ENCODE measurements at regions not wholly inside any gene's neighbourhood (a gene's known extent, or its start where the extent isn't known, plus 50 kb on each side); places are given as distances from the start of the nearest gene placed in this dataset.
"Not testable (repeated sequence)": the region's sequence is repeated elsewhere in the genome, so short reads cannot be mapped to it uniquely, and the experiment has no call there.

DNA sequence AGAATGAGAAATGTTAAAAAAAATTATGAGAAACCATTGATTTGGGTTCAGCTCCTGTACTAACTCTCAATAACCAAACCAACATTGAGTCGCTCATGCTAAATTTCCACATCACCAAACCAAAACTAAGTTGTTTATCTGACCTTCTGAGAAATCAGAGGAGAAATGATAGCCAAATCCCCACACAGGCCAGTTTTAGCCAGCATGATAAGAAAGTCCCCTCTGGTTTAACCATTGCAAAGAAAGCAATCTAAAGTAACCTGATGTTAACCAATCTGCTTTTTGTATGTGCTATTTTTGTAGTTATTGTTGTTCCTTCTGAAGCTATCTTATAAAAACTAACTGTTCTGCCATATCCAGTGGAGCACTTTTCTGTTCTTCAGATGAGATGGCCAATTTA, 599.7 kb downstream of the SLC16A7 start:
- no peak for DNase-seq (ENCODE audit: low spot score)

DNA sequence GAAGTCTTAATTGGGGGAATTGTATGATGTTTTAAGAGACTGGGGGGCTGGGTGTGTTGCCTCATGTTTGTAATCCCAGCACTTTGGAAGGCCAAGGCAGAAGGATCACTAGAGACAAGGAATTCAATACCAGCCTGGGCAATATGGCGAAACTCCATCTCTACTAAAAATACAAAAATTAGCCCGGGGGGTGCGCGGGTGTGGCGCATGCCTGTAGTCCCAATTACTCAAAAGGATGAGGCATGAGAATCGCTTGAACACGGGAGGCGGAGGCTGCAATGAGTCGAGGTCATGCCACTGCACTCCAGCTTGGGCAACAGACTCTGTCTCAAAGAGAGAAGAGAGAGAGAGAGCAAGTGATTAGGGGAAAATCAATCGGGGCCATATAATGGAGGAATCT, 600.5 kb downstream of the SLC16A7 start:
- no peak for DNase-seq (ENCODE audit: low spot score)

DNA sequence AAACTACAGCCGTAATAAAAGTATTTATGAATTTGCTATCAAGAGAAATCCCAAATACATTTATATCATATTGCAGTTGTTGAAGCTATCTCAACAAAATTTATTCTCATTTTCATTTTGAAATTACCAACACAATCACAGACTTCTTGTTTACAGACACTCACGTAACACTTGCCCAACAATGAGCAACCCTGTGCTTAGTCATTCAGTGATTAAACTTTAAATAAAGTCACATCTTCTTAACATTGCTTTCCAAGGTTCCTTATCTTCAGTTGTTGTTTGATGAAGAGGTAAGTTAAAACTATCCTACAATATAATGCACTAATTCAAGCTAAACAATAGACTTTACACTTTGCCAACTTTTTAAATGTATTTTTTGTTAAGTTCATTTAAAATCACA, 601.8 kb downstream of the SLC16A7 start:
- DNase-seq (ENCODE audit: low spot score), result no peak

DNA sequence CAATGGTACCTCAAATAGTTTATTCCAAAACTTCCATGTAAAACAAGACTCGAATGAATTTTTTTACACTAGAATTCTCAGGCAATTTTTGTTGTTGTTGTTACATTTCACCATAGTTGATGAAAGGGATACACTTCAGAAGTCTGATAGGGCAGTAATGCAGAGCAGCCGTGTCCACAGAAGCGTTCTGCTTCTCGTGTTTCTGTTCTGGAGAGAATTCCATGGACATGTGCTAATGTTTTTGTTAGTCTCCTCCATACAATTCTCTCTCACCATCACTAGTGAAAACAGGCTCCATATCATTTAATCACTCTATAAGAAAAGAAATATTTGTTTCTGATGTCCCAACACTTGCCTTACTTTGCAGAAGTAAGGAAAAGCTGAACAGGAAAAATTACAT, 606.1 kb downstream of the SLC16A7 start:
- DNase-seq (ENCODE audit: low spot score), result no peak

DNA sequence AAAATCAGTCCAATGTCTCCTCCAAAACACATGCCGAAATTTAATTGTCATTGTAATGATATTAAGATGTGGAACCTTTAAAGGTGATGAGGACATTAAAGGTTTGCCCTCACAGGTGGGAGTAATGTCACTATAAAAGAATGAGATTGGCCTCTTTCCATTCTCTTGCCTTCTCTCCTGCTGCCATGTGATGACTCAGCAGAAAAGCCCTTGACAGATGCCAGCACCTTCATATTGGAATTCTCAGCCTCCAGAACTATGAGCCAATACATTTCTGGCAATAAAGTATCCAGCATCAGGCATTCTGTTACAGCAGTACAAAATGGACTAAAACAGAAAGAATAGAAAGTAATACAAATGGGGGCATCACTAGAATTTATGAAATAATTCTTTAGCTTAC, 609.7 kb downstream of the SLC16A7 start:
- DNase-seq (ENCODE audit: low spot score), result no peak

DNA sequence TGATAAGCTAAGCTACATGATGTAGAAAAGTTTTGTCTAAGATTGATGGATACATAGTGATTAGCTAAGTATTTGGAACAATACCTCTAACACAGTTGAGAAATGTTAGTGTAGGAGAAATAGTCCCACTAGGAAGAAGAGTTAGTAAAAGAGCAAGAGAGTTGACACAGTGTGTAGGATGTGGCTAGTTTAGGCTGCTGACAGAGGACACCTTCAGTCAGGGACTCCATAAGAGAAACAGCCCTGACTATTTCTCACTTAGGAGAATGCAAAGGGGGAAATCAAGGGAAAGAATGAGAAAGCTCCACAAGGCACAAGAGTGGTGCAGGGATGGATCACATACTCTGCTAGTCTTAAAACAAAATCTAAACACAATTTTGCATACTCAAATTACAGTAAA, 613.7 kb downstream of the SLC16A7 start:
- no peak for DNase-seq (ENCODE audit: low spot score)

DNA sequence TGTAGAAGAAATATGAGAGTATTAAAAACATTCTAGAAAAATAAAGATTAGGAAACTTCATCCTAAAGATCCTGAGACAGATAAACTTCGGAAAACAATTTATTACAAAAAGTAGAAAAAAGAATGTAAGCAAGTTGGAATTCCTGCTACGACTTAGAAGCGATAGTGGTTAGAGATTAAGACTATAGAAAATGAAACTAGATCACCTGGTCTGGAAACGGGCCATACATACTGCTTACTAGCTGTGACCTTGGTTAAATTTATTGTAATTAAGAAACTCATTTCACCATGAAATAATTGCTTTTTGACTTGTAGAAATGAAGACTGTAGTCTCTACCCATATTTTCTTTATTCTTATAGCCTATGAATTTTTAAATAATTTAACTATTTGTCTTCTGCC, 614.1 kb downstream of the SLC16A7 start:
- DNase-seq (ENCODE audit: low spot score), result no peak

DNA sequence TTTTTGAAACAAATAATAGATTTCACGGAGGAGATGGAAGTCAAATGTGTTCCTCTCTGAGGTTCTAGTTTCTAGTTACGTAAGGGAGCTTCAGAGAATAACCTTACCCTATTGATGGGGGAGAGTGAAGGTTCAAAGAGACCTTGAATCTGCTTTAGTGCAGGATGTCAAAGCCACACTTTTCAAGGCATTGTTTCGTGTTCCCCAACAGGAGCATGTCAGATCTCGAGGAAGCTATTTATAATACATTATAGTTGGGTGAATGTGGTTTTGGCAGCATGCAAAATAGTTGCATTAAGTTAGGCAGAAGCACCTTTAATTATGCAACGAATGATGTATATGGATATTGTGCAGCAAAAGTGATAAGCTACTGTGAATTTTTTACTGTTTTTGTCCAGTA, 614.9 kb downstream of the SLC16A7 start:
- no peak for DNase-seq (ENCODE audit: low spot score)

DNA sequence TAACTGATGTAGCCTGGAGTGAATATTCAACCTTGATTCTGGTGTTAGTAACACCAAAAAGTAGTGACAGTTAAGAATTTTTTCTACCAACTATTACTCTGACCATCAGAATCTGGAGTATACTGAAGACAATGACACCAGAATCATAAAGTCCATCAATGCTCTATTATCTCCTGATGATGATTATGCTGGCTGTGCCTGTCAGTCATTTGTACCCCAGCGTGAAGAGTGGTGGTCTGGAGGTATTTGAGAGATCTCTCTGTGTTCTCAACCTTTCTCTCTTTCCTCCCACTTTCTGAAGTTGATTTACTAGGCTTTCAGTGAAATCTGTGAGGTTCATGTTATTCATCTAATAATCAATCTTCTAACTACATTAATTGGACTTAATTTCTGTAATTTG, 615.4 kb downstream of the SLC16A7 start:
- no peak for DNase-seq (ENCODE audit: low spot score)

DNA sequence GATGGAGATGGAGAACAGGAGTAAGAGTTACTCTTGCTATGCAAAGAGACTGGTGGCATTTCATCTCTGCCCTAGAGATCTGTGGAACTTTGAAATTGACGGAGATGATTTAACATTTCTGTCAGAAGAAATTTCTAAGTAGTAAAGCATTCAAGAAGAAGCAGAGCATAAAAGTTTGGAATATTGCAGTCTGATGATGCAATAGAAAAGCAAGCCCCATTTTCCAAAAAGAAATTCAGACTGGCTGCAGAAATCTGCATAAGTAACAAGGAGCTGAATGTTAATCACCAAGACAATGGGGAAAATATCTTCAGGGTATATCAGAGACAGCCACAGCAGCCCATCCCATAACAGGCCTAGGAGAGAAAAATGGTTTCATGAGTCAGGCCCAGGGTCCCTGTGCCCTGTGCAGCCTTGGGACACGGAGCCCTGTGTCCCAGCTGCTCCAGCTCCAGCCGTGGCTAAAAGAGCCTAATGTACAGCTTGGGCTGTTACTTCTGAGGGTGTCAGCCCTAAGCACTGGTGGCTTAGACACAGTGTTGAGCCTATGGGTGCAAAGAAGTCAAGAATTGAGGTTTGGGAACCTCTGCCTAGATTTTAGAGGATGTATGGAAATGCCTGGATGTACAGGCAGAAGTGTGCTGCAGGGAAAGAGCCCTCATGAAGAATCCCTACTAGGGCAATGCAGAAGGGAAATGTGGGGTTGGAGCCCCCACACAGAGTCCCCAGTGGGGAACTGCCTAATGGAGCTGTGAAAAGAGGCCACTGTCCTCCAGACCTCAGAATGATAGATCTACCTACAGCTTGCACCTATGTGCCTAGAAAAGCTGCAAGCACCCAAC, 616.6 kb downstream of the SLC16A7 start:
- no peak for DNase-seq (ENCODE audit: low spot score)

DNA sequence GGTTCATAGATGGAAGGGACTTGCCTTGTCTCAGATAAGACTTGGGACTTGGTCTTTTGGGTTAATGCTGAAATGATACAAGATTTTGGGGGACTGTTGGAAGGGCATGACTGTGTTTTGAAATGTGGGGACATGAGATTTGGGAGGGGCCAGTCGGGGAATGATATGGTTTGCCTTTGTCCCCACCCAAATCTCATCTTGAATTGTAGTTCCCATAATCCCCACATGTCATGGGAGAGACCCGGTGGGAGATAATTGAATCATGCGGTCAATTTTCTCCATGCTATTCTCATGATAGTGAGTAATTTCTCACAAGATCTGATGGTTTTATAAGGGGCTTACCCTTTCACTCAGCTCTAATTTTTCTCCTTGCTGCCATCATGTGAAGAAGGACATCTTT, 617.4 kb downstream of the SLC16A7 start:
- DNase-seq (ENCODE audit: low spot score), result not testable (repeated sequence)

DNA sequence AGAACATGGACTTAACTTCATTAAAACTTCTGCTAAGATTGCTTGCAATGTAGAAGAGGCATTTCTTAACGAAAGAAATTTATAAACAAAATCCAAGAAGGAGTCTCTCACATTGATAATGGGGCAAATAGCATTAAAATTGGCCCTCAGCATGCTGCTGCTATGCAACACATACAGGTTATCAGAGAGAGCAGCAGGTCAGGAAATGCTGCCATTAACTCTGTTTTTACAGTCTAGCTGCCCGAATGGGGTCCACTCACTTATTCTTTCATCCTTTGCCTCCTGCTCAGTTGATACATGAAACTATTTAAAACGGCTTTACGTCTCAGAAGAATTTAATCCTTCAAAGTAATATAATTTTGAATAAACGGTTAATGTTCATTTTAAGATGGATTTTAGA, 620.4 kb downstream of the SLC16A7 start:
- no peak for DNase-seq (ENCODE audit: low spot score)

DNA sequence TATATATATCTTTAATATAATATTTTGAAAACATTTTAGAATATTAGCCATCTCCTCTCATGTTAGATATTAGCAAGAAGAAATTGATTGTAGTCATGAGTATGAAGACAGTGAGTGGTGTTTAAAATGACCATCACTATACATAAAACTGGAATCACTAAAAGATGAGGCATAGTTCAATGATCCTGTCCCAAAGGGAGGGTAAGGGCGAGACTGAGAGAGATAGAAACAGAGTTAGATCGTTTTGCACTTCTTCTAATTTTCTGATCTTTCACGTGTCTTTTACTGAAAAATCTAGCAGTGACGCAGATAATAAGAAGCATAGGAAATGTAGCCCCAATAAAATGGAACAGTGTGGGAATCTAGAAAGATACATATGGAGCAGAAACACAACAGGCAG, 627.4 kb downstream of the SLC16A7 start:
- DNase-seq (ENCODE audit: low spot score), result no peak

DNA sequence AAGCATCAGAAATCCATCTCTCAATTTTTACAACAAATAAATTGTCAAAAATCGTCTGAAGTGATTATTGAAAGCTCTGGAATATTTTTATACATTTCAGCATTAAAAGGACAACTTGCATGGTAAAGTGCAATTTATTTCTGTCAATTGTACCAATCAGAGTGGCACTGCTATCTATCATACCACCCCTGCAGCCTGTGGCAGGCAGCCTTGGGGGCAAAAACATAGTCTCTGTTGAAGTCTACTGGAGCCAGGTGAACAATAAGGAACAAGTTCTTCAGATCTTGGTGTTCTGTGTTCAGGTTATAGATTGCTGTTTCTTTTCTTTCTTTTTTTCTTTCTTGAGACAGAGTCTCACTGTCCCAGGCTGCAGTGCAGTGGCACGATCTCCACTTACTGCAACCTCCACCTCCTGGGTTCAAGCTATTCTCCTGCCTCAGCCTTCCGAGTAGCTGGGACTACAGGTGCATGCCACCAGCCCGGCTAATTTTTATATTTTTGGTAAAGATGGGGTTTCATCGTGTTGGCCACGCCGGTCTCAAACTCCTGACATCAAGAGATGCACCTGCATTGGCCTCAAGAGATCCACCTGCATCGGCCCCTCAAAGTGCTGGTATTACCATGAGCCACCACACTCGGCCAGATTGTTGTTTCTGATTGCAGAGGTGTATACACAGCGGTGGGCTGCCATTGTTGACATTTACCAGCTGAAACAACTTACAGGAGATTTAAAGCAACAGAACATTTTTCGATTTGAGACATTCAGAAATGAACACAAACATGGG, 629.6 kb downstream of the SLC16A7 start:
- DNase-seq (ENCODE audit: low spot score), result no peak

DNA sequence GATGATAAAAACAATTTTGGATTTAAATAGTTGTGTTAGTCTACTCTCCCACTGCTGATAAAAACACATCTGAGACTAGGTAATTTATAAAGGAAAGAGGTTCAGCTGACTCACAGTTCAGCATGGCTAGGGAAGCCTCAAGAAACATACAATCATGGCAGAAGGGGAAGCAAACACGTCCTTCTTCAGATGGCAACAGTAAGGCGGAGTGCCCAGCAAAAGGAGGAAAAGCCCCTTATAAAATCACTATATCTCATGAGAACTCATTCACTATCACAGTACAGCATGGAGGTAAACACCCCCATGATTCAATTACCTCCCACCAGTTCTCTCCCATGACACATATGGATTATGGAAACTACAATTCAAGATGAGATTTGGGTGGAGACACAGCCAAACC, 632.1 kb downstream of the SLC16A7 start:
- no peak for DNase-seq (ENCODE audit: low spot score)

DNA sequence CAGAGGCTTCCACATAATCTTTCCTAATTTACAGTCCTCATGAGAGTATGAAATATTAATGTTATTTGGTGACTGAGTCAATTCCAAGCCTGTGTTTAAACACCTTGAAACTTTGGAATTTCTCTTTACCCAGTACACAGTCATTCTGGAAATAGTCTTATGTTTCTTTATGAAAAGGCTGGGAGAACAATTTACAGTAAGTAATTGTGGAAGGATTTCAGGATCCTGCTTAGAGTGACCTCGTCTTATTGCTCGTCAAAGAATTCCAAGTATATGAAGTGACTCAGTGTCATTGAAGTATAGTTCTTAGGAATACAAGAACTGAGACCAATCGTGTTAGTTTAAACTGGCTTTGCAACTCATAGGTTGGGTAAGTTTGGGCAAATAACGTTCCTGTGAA, 634.2 kb downstream of the SLC16A7 start:
- DNase-seq (ENCODE audit: low spot score), result no peak

DNA sequence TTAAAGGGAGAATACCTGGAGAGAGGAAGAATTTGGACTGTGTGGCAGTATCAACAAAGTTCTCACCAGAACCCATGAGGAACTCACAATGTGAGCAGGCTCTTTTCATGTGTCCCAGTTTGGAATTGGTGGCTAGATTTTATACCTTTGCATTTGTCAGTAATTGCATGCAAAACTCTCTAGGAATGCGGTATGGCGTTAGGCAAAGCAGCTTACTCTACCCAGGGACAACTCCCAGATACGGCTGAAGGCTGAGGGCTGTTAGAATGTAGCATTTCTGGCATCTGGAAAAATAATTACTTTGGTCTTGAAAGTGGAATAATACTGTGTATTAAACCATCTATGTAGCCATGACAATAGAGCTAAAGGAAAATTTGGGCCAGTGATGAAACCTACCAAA, 635.5 kb downstream of the SLC16A7 start:
- no peak for DNase-seq (ENCODE audit: low spot score)

DNA sequence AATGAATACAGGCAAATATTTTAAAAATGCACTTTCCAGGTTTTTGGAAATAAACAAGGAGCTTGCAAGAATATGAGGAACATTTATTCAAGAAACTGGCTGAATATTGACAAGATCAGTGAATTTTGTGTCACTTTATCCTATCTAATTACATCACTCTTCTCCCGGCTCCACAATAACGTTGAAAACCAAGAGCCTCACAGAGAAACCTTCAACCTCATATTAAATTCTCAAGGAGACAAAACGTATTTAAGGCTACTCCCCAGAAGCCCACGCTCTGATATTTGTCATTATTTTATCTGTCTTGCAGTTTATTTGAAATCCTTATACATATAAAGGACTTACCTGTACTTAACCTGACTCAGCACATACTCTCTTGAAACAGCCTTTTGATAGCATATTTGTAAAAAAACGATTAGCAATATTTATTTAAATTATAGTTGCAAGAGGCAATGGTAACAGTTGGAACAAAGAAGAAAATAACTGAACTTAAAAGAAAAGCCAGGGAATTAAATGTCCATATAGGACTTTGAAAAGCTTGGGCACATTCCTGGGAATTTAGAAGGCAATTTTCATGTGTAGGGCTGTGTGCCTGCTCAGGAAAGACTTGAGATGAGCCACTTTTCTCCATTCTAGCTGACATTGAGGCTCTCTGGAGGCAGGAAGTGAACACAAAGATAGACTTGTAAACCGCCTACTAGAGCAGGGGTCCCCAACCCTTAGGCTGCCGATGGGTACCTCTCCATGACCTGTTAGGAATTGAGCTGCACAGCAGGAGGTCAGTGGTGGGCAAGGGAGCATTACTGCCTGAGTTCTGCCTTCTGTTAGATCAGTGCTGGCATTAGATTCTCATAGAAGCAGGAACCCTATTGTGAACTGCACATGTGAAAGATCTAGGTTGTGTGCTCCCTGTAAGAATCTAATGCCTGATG, 636.4 kb downstream of the SLC16A7 start:
- no peak for DNase-seq (ENCODE audit: low spot score)

DNA sequence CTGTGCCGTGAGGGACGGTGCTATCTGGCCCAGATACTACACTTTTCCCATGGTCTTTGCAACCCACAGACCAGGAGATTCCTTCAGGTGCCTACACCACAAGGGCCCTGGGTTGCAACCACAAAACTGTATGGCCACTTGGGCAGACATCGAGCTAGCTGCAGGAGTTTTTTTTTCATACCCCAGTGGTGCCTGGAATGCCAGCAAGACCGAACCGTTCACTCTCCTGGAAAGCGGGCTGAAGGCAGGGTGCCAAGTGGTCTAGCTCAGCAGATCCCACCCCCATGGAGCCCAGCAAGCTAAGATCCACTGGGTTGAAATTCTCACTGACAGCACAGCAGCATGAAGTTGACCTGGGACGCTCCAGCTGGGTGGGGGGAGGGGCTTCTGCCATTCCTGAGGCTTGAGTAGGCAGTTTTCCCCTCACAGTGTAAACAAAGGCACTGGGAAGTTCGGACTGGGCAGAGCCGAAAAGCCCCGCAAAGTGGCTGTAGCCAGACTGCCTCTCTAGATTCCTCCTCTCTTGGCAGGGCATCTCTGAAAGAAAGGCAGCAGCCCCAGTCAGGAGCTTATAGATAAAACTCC, 638.9 kb downstream of the SLC16A7 start:
- DNase-seq (ENCODE audit: low spot score), result not testable (repeated sequence)

DNA sequence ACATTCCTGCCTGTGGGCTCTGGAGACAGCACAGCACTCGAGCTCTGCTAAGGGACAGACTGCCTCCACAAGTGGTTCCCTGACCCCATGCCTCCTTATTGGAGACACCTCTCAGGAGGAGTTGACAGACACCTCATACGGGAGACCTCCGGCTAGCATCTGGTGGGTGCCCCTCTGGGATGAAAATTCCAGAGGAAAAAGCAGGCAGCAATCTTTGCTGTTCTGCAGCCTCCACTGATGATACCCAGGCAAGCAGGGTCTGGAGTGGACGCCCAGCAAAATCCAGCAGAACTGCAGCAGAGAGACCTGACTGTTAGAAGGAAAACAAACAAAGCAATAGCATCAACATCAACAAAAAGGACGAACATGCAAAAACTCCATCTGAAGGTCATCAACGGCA, 639.4 kb downstream of the SLC16A7 start:
- DNase-seq (ENCODE audit: low spot score), result no peak

DNA sequence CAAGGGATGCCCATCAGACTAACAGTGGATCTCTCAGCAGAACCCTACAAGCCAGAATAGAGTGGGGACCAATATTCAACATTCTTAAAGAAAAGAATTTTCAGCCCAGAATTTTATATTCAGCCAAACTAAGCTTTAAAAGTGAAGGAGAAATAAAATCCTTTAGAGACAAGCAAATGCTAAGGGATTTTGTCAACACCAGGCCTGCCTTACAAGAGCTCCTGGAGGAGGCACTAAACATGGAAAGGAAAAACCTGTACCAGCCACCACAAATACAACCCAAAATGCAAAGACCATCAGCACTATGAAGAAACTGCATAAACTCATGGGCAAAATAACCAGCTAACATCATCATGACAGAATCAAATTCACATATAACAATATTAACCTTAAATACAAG, 640.6 kb downstream of the SLC16A7 start:
- not testable (repeated sequence) for DNase-seq (ENCODE audit: low spot score)

DNA sequence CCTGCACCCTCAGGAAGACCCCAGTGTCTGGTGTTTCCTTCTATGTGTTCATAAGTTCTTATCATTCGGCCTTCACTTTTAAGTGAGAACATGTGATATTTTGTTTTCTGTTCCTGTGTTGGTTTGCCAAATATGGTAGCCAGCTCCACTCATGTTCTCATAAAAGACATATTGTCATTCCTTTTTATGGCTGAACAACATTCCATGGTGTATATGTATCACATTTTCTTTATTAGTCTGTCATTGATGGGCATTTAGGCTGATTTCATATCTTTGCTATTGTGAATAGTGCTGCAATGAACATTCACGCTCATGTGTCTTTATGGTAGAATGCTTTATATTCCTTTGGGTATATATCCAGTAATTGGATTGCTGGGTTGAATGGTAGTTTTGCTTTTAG, 645.1 kb downstream of the SLC16A7 start:
- DNase-seq (ENCODE audit: low spot score), result no peak
